ENCODE measurements at regions not wholly inside any gene's neighbourhood (a gene's known extent, or its start where the extent isn't known, plus 50 kb on each side); places are given as distances from the start of the nearest gene placed in this dataset.
"Not testable (repeated sequence)": the region's sequence is repeated elsewhere in the genome, so short reads cannot be mapped to it uniquely, and the experiment has no call there.

DNA sequence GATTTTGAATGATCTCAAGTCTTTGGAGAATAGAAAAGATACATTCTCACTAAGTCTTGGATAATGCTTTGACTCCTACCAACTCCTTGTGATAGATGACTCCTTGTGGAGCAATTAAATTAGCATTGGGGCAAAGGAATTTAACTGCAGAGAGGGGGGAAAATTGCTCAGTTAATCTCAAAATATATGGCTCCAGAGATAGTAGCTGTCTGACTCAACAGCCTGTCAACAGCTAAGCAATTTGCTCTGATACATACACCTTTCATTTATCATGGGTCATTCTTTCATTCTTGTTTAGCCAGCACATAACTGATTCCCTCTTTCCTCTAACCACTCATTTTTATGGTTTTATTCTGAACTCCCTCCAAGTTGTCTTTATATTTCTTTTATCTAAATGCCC is 225.6 kb upstream of the OBI1 start:
- H3K4me3 ChIP-seq (ENCODE audit: low read length) = no peak overlapping the region
- H3K27ac ChIP-seq (ENCODE audit: low read length) = no peak overlapping the region
- H3K36me3 ChIP-seq (ENCODE audit: insufficient read depth, low read depth, low read length) = no peaks in the 10 kb centered on the region
- no peak overlapping the region for H3K9ac ChIP-seq (ENCODE audit: low read depth, low read length)
- no peaks in the 10 kb centered on the region for H3K4me1 ChIP-seq (ENCODE audit: insufficient read depth, low read length)
- H3K9me3 ChIP-seq (ENCODE audit: insufficient read depth, low read depth, low read length) = no peaks in the 10 kb centered on the region
- H3K27me3 ChIP-seq (ENCODE audit: insufficient read depth, low read length) = no peaks in the 10 kb centered on the region

DNA sequence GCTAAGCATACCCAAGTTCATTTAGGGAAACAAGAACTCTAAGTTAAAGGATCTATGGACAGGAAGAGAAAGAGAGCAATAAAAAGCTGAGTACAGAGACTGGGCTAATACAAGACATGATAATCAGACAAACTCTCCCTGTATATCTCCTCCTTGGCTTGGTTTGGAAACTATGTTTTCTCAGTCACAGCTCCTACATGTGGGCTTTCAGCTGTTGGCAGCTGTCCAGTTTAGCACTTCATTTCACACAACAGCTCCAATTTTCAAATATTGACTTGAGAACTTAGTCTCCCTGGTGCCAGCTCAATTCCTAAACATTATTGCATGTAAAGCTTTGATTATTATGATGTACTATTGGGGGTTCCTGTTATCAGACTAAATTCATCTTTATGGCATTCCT is 222.8 kb upstream of the OBI1 start:
- H3K36me3 ChIP-seq (ENCODE audit: insufficient read depth, low read depth, low read length) = no peaks in the 10 kb centered on the region
- H3K27me3 ChIP-seq (ENCODE audit: insufficient read depth, low read length) = no peaks in the 10 kb centered on the region
- H3K27ac ChIP-seq (ENCODE audit: low read length) = no peak overlapping the region
- H3K4me3 ChIP-seq (ENCODE audit: low read length) = no peak overlapping the region
- H3K9ac ChIP-seq (ENCODE audit: low read depth, low read length) = no peak overlapping the region
- no peaks in the 10 kb centered on the region for H3K4me1 ChIP-seq (ENCODE audit: insufficient read depth, low read length)
- H3K9me3 ChIP-seq (ENCODE audit: insufficient read depth, low read depth, low read length) = no peaks in the 10 kb centered on the region

DNA sequence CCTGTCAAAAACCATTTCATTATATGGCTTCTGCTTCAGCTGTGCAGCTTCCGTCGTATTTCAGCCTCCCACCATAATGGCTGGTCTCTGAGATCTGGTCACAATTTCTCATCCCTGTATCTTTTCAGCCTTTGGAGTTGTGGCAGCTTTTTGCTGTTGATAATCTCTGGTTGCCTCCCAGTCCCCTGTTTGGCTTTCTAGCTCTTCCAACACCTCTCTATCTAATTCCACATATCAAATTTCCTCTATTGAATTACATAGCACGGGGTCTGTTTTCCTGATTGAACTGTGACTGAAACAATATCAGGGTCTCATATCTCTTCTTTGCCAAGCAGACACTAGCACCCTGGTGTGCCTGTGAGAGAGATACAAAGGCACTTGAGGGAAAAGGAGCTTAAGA is 222.1 kb upstream of the OBI1 start:
- Histone ChIP-seq H3K4me3 (ENCODE audit: low read length) (no peak overlapping the region), H3K27ac (ENCODE audit: low read length) (no peak overlapping the region), H3K27me3 (ENCODE audit: insufficient read depth, low read length) (no peaks in the 10 kb centered on the region)

DNA sequence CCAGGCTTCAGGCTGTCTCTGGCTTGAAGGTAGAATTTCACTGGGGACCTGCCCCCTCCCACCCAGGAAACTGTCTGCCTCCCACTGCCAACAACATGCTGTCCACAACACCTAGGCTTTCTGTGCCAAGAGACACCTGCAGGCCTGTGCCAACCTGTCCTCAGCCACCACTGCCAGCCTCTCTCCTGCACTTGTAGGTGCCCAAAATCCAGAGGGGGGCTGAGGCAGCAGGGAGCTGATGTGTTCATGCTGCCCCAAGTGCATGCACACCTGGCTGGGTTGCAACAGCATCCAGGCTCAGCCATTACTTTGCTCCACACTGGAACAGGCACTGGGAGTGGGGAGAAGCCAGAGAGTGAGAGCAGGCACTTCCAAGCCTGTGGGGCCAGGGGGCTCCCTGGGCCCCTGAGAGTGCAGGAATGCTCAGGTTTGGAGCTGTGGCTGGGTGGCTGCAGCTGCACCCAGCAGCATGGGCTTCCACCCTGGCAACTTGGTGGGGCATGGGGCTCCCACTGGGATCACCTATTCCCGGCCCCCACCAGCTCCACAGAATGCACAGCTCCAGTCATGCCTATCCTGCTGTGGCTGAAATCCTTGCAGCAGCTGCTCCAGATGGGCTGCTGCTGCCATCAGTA is 218.1 kb upstream of the OBI1 start:
- no peaks in the 10 kb centered on the region for H3K4me1 ChIP-seq (ENCODE audit: insufficient read depth, low read length)
- H3K9me3 ChIP-seq (ENCODE audit: insufficient read depth, low read depth, low read length) = no peaks in the 10 kb centered on the region
- H3K27me3 ChIP-seq (ENCODE audit: insufficient read depth, low read length) = no peaks in the 10 kb centered on the region
- H3K27ac ChIP-seq (ENCODE audit: low read length) = no peak overlapping the region
- H3K9ac ChIP-seq (ENCODE audit: low read depth, low read length) = no peak overlapping the region
- no peaks in the 10 kb centered on the region for H3K36me3 ChIP-seq (ENCODE audit: insufficient read depth, low read depth, low read length)
- H3K4me3 ChIP-seq (ENCODE audit: low read length) = no peak overlapping the region

More for the DNA sequence above, 222.1 kb upstream of the OBI1 start:
- Histone ChIP-seq H3K9ac (ENCODE audit: low read depth, low read length) (no peak overlapping the region), H3K36me3 (ENCODE audit: insufficient read depth, low read depth, low read length) (no peaks in the 10 kb centered on the region), H3K4me1 (ENCODE audit: insufficient read depth, low read length) (no peaks in the 10 kb centered on the region), H3K9me3 (ENCODE audit: insufficient read depth, low read depth, low read length) (no peaks in the 10 kb centered on the region)

GRCh38 chr13:78875792-78876580 is 217.0 kb upstream of the OBI1 start:
- no peaks in the 10 kb centered on the region for H3K27me3 ChIP-seq (ENCODE audit: insufficient read depth, low read length)
- no peaks in the 10 kb centered on the region for H3K4me1 ChIP-seq (ENCODE audit: insufficient read depth, low read length)
- H3K36me3 ChIP-seq (ENCODE audit: insufficient read depth, low read depth, low read length) = no peaks in the 10 kb centered on the region
- no peak overlapping the region for H3K27ac ChIP-seq (ENCODE audit: low read length)
- no peak overlapping the region for H3K9ac ChIP-seq (ENCODE audit: low read depth, low read length)
- H3K9me3 ChIP-seq (ENCODE audit: insufficient read depth, low read depth, low read length) = no peaks in the 10 kb centered on the region
- H3K4me3 ChIP-seq (ENCODE audit: low read length) = no peak overlapping the region

GRCh38 chr13:78868991-78869390 is 210.0 kb upstream of the OBI1 start:
- Histone ChIP-seq H3K27me3 (ENCODE audit: insufficient read depth, low read length) (no peaks in the 10 kb centered on the region), H3K9ac (ENCODE audit: low read depth, low read length) (no peak overlapping the region), H3K4me1 (ENCODE audit: insufficient read depth, low read length) (no peaks in the 10 kb centered on the region), H3K4me3 (ENCODE audit: low read length) (no peak overlapping the region), H3K27ac (ENCODE audit: low read length) (no peak overlapping the region), H3K9me3 (ENCODE audit: insufficient read depth, low read depth, low read length) (no peaks in the 10 kb centered on the region), H3K36me3 (ENCODE audit: insufficient read depth, low read depth, low read length) (no peaks in the 10 kb centered on the region)

GRCh38 chr13:78867655-78868054 is 208.7 kb upstream of the OBI1 start:
- no peaks in the 10 kb centered on the region for H3K4me1 ChIP-seq (ENCODE audit: insufficient read depth, low read length)
- H3K36me3 ChIP-seq (ENCODE audit: insufficient read depth, low read depth, low read length) = no peaks in the 10 kb centered on the region
- H3K27ac ChIP-seq (ENCODE audit: low read length) = no peak overlapping the region
- no peaks in the 10 kb centered on the region for H3K9me3 ChIP-seq (ENCODE audit: insufficient read depth, low read depth, low read length)
- no peaks in the 10 kb centered on the region for H3K27me3 ChIP-seq (ENCODE audit: insufficient read depth, low read length)
- no peak overlapping the region for H3K4me3 ChIP-seq (ENCODE audit: low read length)
- no peak overlapping the region for H3K9ac ChIP-seq (ENCODE audit: low read depth, low read length)

GRCh38 chr13:78866076-78866475 is 207.1 kb upstream of the OBI1 start:
- H3K27ac ChIP-seq (ENCODE audit: low read length); H3K36me3 ChIP-seq (ENCODE audit: insufficient read depth, low read depth, low read length); H3K27me3 ChIP-seq (ENCODE audit: insufficient read depth, low read length); H3K4me1 ChIP-seq (ENCODE audit: insufficient read depth, low read length); H3K9ac ChIP-seq (ENCODE audit: low read depth, low read length); H3K9me3 ChIP-seq (ENCODE audit: insufficient read depth, low read depth, low read length); H3K4me3 ChIP-seq (ENCODE audit: low read length): not testable (repeated sequence)

DNA sequence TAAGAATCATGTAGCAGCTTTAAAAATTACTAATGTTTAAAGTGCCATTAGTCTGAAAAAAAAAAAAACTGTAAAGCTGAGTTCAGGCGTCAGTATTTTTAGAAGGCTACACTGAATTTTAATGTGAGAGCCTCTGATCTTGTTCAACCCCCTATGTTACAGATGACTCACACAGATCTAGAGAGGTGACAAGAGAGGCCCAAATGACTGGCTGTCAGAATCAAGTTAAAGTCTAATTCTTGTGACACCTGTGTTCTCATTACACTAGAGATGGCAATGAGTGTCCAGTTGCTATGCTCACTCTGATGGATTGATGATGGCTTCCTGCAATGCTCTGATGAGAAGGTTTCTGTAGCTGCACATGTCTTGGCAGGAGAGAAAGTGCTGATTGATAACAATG is 203.5 kb upstream of the OBI1 start:
- no peak overlapping the region for H3K27ac ChIP-seq (ENCODE audit: low read length)
- H3K9ac ChIP-seq (ENCODE audit: low read depth, low read length) = no peak overlapping the region
- H3K27me3 ChIP-seq (ENCODE audit: insufficient read depth, low read length) = no peaks in the 10 kb centered on the region
- H3K4me3 ChIP-seq (ENCODE audit: low read length) = no peak overlapping the region
- no peaks in the 10 kb centered on the region for H3K36me3 ChIP-seq (ENCODE audit: insufficient read depth, low read depth, low read length)
- H3K4me1 ChIP-seq (ENCODE audit: insufficient read depth, low read length) = no peaks in the 10 kb centered on the region
- peaks cover 17% of the 10 kb centered on the region for H3K9me3 ChIP-seq (ENCODE audit: insufficient read depth, low read depth, low read length)

- Histone ChIP-seq H3K4me1 (ENCODE audit: insufficient read depth, low read length) (no peaks in the 10 kb centered on the region), H3K27ac (ENCODE audit: low read length) (no peak overlapping the region), H3K9ac (ENCODE audit: low read depth, low read length) (no peak overlapping the region), H3K27me3 (ENCODE audit: insufficient read depth, low read length) (no peaks in the 10 kb centered on the region), H3K4me3 (ENCODE audit: low read length) (no peak overlapping the region), H3K9me3 (ENCODE audit: insufficient read depth, low read depth, low read length) (no peaks in the 10 kb centered on the region), H3K36me3 (ENCODE audit: insufficient read depth, low read depth, low read length) (no peaks in the 10 kb centered on the region)
Observed at GRCh38 chr13:78852709-78853108, 193.8 kb upstream of the OBI1 start.

DNA sequence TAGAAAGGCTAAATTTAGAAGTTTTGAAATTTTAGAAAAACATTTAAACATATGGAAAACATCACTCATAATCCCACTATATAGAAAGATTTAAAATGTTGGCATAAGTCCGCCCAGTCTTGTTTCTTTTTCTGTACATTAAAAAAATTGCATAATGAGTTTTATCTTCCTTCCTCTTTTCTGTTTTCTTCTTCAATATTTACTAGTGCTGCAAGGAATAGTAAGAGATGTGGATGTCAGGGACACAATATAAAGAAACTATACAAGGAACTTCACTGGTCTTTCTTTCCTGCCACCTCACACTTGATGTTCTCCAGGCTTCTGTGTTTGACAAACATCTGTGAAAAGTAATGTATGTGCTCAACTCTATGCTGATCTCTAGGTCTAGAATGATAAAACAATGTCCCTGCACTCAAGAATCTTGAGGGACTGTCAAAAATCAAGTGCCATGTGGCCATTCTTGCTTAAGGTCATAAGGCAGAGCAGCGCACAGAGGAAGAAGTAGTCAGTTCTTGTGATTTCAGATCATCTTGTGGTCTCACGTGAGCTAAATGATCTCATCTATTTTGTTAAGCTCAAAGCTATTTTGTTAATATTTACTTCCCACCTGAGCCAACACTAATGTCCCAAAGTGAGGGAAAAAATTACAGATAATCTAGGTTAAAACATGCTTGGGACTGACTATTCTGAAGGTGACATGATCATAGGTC is 186.9 kb upstream of the OBI1 start:
- no peak overlapping the region for H3K4me3 ChIP-seq (ENCODE audit: low read length)
- H3K27ac ChIP-seq (ENCODE audit: low read length) = no peak overlapping the region
- H3K36me3 ChIP-seq (ENCODE audit: insufficient read depth, low read depth, low read length) = no peaks in the 10 kb centered on the region
- no peak overlapping the region for H3K9ac ChIP-seq (ENCODE audit: low read depth, low read length)
- H3K27me3 ChIP-seq (ENCODE audit: insufficient read depth, low read length) = no peaks in the 10 kb centered on the region
- no peaks in the 10 kb centered on the region for H3K4me1 ChIP-seq (ENCODE audit: insufficient read depth, low read length)
- no peaks in the 10 kb centered on the region for H3K9me3 ChIP-seq (ENCODE audit: insufficient read depth, low read depth, low read length)

DNA sequence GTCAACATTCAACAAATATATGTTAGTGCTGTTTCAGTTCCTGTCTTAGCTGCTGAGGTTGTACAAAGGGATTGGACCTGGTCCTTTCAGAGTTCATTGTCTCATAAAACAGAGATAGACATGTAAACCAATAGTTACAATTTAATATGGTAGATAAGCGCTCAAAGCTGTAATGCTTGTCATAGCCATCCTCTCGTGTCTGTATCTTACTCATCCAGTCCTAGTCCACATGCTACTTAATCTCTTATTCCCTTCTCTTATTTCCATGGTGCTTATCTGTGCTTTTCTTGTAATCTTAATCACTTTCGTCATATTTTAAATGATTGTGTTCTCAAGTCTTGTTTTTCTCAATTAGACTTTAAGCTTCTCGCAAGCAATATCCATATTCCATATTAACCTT is 185.2 kb upstream of the OBI1 start:
- H3K4me1 ChIP-seq (ENCODE audit: insufficient read depth, low read length) = no peaks in the 10 kb centered on the region
- H3K27me3 ChIP-seq (ENCODE audit: insufficient read depth, low read length) = no peaks in the 10 kb centered on the region
- no peaks in the 10 kb centered on the region for H3K9me3 ChIP-seq (ENCODE audit: insufficient read depth, low read depth, low read length)
- no peaks in the 10 kb centered on the region for H3K36me3 ChIP-seq (ENCODE audit: insufficient read depth, low read depth, low read length)
- H3K9ac ChIP-seq (ENCODE audit: low read depth, low read length) = no peak overlapping the region
- H3K27ac ChIP-seq (ENCODE audit: low read length) = no peak overlapping the region
- H3K4me3 ChIP-seq (ENCODE audit: low read length) = no peak overlapping the region

Data from iPS-20b (cell line).